Epidermal melanocyte (primary cell): ENCODE measurements at regions not wholly inside any gene's neighbourhood (a gene's known extent, or its start where the extent isn't known, plus 50 kb on each side); places are given as distances from the start of the nearest gene placed in this dataset.

Experiments
- DNase-seq: peaks from one replicate; pipeline ENCODE4 v3.0.0; 2011; ENCODE audit warnings: low spot score; ENCODE audit not compliant: insufficient read length

DNA sequence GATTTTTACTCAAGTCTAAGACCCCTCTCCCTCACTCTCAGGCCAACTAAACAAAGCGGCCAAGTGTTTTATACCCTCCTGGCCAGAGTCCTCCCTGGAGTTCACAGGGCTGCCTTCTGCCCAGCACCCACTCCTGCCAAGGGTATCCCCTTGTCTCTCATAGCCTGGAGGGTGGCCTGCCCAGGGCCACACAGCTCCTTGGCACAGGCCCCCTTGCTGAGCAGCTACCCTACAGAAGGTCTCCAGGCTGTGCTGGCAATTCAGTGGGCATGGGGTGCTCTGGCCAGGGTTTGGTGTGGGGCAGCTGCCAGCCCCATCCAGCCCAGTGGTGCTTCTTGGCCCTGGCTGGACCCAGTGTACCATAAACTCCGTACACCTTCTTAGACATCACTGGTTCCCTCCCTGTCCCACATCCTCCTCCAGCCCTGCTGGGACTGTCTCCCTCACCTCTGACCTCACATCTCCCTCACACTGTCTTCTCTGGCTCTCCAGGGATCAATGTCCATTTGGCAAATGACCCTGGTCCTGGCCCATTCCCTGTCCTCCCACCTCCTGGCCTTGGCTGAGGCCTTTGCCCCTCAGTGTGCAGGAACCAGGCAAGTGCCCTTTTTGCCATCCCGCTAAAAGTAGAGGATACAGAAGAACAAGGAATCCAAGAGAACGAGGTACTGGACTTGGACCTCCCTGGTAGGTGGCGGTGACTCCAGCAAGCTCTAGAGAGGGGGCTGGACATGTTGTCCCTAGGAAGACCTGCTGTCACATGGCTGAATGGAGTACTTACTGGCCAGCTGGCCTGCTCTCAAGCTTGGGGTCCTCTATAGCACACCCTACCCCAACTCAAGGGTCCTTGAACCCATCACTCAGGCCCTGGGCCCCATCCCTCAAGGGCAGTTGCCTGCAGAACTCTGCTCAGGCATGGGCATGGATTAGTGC, 50.0 kb upstream of the TRPM1 start:
- no peak for DNase-seq

GRCh38 chr15:31153531-31153930, 52.0 kb upstream of the TRPM1 start:
- DNase-seq = no peak

DNA sequence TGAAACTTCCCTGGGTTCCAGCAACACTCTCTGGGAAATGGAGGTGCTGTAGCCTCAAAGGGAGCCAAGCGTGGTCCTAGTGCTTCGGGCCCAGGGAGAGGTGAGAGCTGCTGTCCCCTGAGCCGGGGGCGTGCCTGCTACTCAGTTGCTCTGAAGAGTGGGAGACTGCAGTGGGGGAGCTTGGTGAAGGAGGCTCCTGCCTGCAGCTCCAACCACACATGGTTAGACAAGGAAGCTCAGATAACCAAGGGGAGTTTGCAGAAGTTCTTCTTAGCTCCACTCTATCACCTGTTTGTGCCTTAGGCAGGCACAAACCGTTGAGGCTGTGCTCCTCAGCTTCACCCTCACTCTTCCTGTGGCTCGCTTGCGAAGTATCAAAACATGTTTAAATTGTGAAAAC, 53.6 kb upstream of the TRPM1 start:
- no peak for DNase-seq

DNA sequence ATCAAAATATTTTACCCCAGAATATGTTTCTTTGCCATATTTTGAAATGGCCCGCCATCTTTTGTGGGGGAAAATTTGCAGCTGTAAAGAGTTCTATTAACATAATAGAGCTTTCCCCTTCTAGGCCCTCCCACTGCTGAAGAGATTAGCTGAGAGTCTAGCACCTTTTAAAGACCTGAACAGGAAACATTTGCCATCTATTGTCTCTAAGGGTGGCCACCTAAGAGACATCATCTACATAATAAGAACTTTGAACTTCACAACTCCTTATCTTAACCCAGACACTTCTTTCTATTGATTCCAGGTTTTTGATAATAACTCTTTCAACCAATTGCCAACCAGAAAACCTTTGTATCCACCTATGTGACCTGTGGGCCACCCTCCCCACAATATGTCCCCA, 54.7 kb upstream of the TRPM1 start:
- no peak for DNase-seq

DNA sequence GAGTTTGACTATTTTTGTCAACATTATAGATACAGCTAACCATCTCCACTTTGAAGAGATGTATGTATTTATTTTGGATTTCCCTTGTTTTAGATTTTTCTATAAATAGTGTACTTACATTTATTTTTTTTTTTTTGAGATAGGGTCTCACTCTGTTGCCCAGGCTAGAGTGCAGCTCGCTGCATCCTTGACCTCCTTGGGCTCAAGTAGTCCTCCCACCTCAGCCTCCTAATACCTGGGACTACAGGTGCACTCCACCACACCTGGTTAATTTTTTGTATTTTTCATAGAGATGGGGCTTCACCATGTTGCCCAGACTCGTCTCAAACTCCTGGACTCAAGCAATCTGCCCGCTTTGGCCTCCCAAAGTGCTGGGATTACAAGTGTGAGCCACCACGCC, 55.3 kb upstream of the TRPM1 start:
- no peak for DNase-seq

GRCh38 chr15:31157644-31158069, 56.1 kb upstream of the TRPM1 start:
- peak; percentile 68 for DNase-seq

GRCh38 chr15:31158858-31159569, 57.5 kb upstream of the TRPM1 start:
- DNase-seq = no peak

- DNase-seq = no peak
Measured at GRCh38 chr15:31159837-31160236, 58.3 kb upstream of the TRPM1 start.

GRCh38 chr15:31160297-31160696, 58.8 kb upstream of the TRPM1 start:
- DNase-seq = no peak

DNA sequence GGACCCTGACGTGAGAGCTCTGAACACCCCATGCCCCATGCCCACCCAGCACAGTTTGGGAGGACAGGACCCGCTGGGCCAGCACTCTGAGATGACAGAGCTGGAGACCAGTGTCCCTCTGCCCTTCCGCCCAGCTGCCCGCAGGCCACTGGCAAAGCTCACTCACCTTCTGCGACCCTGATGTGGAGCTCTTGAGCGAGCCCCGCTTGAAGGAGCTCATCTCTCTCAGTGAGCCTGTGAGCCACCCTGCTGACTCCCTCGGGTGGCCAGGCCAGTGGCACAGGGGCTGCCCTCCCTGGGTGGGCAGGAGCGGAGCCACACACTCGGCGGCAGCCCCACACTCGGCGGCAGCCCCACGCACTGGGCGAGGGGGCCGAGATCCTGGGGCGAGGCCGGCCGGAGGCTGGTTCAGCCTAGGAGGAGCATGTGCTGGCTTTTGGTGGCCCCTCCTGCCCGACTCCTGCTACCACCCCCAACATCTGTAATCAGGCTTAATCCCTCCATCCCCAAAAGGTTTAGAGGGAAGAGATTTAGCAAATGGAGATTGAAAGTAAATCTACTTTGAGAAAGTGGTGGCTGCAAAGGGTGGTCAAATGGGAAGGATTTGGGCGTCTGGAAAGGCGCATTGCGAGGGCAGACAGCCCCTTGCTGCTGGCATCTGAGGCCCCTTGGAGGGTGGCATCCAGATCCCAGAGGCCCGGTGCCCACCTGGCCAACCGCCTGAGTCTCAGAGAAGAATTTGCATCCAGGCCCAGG, 59.4 kb upstream of the TRPM1 start:
- DNase-seq = no peak

- no peak for DNase-seq
Measured at GRCh38 chr15:31161951-31162350, 60.4 kb upstream of the TRPM1 start.

GRCh38 chr15:31162721-31163510, 61.4 kb upstream of the TRPM1 start:
- DNase-seq = no peak

DNA sequence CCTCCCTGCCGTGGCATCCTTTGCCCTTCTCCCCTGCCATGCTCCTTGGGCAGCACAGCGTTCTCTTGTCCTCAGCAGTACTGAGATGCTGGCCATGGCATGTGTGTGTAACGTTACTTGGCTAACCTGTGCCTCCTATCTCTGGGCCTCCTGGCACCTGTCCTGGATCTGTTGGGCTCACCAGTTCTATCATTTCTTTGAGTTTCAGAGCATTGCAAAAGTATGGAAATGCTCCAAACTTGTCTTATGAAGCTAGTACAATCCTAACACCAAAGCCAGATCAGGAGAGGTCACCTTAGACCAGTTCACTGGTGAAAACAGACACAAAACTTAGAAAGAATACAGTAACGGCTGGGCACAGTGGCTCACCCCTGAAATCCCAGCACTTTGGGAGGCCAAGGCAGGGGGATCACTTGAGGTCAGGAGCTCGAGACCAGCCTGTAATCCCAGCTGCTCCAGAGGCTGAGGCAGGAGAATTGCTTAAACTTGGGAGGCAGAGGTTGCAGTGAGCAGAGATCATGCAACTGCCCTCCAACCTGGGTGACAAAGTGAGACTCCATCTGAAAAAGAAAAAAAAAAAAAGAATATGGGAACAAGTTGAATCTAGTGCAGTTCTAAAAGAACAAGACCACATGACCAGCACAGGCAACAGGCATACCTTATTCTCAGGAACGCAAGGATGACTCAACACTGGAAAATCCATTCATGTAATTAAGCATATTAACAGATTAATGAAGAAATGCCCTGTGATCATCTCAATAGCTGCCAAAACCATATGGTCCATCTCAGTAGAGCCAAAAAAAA, 62.4 kb upstream of the TRPM1 start:
- no peak for DNase-seq

- DNase-seq = peak; percentile 51
Measured at GRCh38 chr15:31164573-31164912, 63.0 kb upstream of the TRPM1 start.

- no peak for DNase-seq
Measured at GRCh38 chr15:31169558-31169957, 68.0 kb upstream of the TRPM1 start.

DNA sequence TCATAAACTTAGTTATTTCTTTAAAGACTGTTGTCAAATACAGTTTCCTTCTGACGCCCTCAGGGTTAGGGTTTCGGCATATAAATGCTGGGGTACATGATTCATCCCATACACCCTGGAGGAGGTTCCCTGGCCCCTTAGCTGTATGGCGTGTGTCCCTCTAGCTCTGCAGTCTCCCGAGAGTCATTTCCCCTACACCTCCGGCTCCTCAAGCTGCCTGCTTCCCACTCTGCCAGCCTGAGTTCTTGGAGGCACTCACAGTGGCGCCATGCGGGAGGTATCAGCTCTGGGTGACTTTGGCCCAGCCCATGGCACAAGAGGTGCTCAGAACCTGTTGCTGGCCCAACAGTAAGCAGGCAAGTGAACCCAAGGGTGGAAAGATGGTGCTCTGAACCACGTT, 70.2 kb upstream of the TRPM1 start:
- no peak for DNase-seq

GRCh38 chr15:31172606-31173005, 71.1 kb upstream of the TRPM1 start:
- no peak for DNase-seq

DNA sequence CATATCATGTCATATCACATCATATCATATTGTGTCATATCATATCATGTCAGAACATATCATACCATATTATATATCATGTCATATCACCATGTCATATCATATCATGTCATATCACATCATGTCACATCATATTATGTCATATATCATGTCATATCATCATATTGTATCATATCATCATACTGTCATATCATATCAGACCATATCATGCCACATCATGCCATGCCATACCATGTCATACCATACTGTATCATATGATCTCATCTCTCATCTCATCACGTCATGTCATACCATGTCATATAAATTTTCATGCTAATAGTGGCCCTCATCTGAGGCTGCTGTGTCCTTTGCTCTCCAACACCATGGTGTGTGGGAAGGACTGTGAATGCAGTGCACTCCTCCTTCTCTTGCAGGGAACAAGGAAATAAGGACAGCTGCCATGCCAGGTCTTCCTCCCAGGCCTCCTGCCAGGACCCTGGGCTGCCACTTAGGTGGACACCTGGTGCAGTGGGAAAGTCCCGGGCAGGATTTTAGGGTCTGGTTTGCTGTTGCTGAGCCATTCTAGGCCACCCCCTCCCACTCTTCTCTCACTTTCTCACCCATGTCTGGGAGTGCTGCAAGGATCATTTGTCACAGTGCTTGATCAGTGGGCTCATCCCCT, 72.4 kb upstream of the TRPM1 start:
- DNase-seq = no peak

- no peak for DNase-seq
Measured at GRCh38 chr15:31175484-31175883, 74.0 kb upstream of the TRPM1 start.

GRCh38 chr15:31177951-31178350, 76.4 kb upstream of the TRPM1 start:
- DNase-seq = no peak
